HEK293 (cell line): ENCODE measurements at regions not wholly inside any gene's neighbourhood (a gene's known extent, or its start where the extent isn't known, plus 50 kb on each side); places are given as distances from the start of the nearest gene placed in this dataset.

ENCODE experiments used
- ZBTB8A ChIP-seq: fragments of 450-650 bp; formaldehyde crosslinking; IDR thresholded peaks from 2 replicates; pipeline ENCODE4 v1.5.1; 2016; ENCODE audit warnings: missing biosample characterization, missing genetic modification characterization
- ZNF274 ChIP-seq, 2 experiments: fragments of 200-500 bp in 1 of 2; fragments of 450-650 bp in 1 of 2; sonication (Bioruptor generic) in 1 of 2; formaldehyde crosslinking in 1 of 2; IDR thresholded peaks; 2 replicates each; pipeline versions ENCODE4 v1.5.1 to v1.6.1; 2014 to 2016; ENCODE audit warnings: borderline replicate concordance in 1 of 2, inconsistent platforms in 1 of 2, low read length in 1 of 2, missing biosample characterization in 1 of 2, missing genetic modification characterization in 1 of 2
- ZNF707 ChIP-seq: fragments of 450-650 bp; formaldehyde crosslinking; IDR thresholded peaks from 2 replicates; pipeline ENCODE4 v1.5.1; 2016; ENCODE audit warnings: missing biosample characterization, missing genetic modification characterization
- TF ChIP-seq, protein P1 (sequence below): fragments of 450-650 bp; formaldehyde crosslinking; IDR thresholded peaks from 2 replicates; pipeline ENCODE4 v1.5.1; 2016; ENCODE audit warnings: missing biosample characterization, missing genetic modification characterization

DNA sequence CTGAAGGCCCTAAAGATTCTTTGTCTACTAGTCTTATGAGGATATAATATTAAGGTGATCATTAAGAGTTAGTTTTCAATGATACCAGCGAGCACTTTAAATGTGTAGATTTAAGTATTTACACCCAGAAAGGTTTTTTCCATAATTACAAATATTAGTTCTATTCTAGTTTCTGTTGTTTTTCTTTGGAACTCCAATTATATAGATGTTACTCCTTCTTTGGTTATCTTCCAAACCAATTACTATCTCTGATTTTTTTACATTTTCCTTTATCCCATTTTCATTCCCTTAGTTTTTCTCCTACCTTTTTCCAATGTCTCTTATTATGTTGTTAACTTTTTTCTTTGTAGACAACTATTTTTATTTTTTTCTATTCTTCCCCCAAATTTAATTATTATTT is 355.1 kb downstream of the KCNN2 start:
- TF ChIP-seq ZNF707 (tag by site-specific recombination) (no peak), ZBTB8A (tag by site-specific recombination) (no peak), ZNF274 (IDR thresholded peaks at IDR 0.05; ENCODE audit: low read length) (no peak), ZNF274 (tag by site-specific recombination; IDR thresholded peaks at IDR 0.05; ENCODE audit: borderline replicate concordance) (no peak)
- TF ChIP-seq, protein P1, sequence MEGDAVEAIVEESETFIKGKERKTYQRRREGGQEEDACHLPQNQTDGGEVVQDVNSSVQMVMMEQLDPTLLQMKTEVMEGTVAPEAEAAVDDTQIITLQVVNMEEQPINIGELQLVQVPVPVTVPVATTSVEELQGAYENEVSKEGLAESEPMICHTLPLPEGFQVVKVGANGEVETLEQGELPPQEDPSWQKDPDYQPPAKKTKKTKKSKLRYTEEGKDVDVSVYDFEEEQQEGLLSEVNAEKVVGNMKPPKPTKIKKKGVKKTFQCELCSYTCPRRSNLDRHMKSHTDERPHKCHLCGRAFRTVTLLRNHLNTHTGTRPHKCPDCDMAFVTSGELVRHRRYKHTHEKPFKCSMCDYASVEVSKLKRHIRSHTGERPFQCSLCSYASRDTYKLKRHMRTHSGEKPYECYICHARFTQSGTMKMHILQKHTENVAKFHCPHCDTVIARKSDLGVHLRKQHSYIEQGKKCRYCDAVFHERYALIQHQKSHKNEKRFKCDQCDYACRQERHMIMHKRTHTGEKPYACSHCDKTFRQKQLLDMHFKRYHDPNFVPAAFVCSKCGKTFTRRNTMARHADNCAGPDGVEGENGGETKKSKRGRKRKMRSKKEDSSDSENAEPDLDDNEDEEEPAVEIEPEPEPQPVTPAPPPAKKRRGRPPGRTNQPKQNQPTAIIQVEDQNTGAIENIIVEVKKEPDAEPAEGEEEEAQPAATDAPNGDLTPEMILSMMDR (tag by site-specific recombination) = no peak
